ENCODE measurements at regions not wholly inside any gene's neighbourhood (a gene's known extent, or its start where the extent isn't known, plus 50 kb on each side); places are given as distances from the start of the nearest gene placed in this dataset.

DNA sequence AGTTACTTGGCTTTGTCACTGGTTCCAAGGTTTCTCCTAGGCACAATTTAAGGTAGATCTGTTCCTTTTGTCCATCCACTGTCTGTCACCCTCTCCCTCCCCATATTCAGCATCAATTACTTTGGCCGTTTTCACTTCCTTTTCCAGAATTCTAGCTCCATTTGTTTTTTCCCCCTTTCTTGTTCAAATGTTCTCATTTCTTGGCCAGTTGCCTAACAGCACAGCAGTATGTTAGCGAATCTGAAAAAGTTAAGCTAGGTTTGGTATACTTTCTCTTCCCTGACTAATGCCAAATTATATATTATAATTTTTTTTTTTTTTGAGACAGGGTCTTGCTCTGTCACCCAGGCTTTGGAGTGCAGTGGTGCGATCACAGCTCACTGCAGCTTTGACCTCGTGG is 409.1 kb upstream of the TEX13C start:
- no peak for TF ChIP-seq TAF1 (IDR thresholded peaks at IDR 0.05; ENCODE audit: borderline replicate concordance, insufficient read depth, low read length)
- TF ChIP-seq SIN3A (IDR thresholded peaks at IDR 0.05; ENCODE audit: borderline replicate concordance, insufficient read depth, low read length) = no peak
- TF ChIP-seq, protein P1, sequence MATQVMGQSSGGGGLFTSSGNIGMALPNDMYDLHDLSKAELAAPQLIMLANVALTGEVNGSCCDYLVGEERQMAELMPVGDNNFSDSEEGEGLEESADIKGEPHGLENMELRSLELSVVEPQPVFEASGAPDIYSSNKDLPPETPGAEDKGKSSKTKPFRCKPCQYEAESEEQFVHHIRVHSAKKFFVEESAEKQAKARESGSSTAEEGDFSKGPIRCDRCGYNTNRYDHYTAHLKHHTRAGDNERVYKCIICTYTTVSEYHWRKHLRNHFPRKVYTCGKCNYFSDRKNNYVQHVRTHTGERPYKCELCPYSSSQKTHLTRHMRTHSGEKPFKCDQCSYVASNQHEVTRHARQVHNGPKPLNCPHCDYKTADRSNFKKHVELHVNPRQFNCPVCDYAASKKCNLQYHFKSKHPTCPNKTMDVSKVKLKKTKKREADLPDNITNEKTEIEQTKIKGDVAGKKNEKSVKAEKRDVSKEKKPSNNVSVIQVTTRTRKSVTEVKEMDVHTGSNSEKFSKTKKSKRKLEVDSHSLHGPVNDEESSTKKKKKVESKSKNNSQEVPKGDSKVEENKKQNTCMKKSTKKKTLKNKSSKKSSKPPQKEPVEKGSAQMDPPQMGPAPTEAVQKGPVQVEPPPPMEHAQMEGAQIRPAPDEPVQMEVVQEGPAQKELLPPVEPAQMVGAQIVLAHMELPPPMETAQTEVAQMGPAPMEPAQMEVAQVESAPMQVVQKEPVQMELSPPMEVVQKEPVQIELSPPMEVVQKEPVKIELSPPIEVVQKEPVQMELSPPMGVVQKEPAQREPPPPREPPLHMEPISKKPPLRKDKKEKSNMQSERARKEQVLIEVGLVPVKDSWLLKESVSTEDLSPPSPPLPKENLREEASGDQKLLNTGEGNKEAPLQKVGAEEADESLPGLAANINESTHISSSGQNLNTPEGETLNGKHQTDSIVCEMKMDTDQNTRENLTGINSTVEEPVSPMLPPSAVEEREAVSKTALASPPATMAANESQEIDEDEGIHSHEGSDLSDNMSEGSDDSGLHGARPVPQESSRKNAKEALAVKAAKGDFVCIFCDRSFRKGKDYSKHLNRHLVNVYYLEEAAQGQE (IDR thresholded peaks at IDR 0.05; ENCODE audit: insufficient read depth in 1 of 2, low read depth in 2 of 2, low read length in 2 of 2) = no peak
- TF ChIP-seq POLR2AphosphoS5 (IDR thresholded peaks at IDR 0.05; ENCODE audit: low read depth, low read length) = no peak
- no peak for TF ChIP-seq FOXP2 (optimal IDR thresholded peaks at IDR 0.05; ENCODE audit: borderline replicate concordance, extremely low read depth, extremely low read length, insufficient read depth)

DNA sequence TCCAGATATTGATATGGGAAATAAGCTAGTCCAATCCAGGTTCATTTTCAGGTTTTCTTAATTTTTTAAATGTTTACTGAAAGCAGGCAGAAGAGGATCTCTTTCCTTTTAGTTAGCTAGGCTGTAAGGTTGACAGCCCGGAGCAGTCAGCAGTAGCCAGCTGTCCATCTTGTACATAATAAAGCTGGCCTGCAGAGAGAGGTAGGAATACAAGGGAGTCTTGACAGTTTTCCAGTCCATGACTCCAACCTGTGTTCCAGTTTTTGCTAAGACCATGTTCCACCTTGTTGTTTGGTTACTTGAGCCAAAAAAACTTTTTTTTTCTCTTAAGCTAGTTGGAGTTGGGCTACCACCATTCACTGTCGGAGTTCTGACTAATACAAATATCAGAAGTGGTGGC is 402.7 kb upstream of the TEX13C start:
- TF ChIP-seq POLR2AphosphoS5 (IDR thresholded peaks at IDR 0.05; ENCODE audit: low read depth, low read length) (no peak), SIN3A (IDR thresholded peaks at IDR 0.05; ENCODE audit: borderline replicate concordance, insufficient read depth, low read length) (no peak), FOXP2 (optimal IDR thresholded peaks at IDR 0.05; ENCODE audit: borderline replicate concordance, extremely low read depth, extremely low read length, insufficient read depth) (no peak), TAF1 (IDR thresholded peaks at IDR 0.05; ENCODE audit: borderline replicate concordance, insufficient read depth, low read length) (no peak)
- TF ChIP-seq, protein P1 (IDR thresholded peaks at IDR 0.05; ENCODE audit: insufficient read depth in 1 of 2, low read depth in 2 of 2, low read length in 2 of 2) = no peak

DNA sequence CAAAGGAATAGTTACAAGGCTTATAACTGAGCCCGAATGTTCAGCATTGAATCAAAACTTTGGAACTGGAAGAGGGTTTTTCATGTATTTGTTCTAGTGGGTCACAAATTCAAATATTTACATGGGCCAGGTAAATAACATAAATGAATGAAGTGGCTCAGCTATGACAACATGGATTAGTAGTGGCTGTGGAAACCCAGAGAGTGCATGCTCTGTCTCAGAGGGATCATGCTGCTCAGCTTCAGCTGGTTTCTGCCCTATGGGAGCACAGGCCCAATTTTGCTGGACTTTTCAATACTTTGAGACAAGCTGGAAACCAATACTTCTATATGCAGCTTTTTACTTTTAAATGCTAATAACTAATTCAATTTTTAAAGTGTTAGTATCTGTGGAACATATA is 394.0 kb upstream of the TEX13C start:
- TF ChIP-seq POLR2AphosphoS5 (IDR thresholded peaks at IDR 0.05; ENCODE audit: low read depth, low read length) (no peak), TAF1 (IDR thresholded peaks at IDR 0.05; ENCODE audit: borderline replicate concordance, insufficient read depth, low read length) (no peak), FOXP2 (optimal IDR thresholded peaks at IDR 0.05; ENCODE audit: borderline replicate concordance, extremely low read depth, extremely low read length, insufficient read depth) (no peak), SIN3A (IDR thresholded peaks at IDR 0.05; ENCODE audit: borderline replicate concordance, insufficient read depth, low read length) (no peak)
- TF ChIP-seq, protein P1 (IDR thresholded peaks at IDR 0.05; ENCODE audit: insufficient read depth in 1 of 2, low read depth in 2 of 2, low read length in 2 of 2) = no peak

DNA sequence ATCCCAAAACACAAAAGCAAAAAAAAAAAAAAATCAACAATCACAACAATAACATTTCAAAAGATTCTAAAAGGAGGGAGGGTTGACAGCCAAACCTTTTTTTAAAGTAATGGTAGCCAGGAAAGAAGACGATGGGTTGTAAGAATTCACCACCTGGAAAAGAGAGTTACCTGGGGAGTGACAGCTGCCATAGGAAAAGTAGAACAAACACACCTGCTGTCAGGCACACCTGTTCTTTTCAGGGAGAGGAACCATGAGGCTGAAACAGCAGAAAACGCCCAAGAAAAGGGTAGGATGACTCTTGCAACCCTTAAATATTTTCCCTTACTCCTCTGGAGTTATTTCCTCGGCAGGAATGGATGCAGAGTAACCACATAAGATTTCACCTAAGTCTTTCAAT is 388.4 kb upstream of the TEX13C start:
- TF ChIP-seq SIN3A (IDR thresholded peaks at IDR 0.05; ENCODE audit: borderline replicate concordance, insufficient read depth, low read length) (no peak), POLR2AphosphoS5 (IDR thresholded peaks at IDR 0.05; ENCODE audit: low read depth, low read length) (no peak), FOXP2 (optimal IDR thresholded peaks at IDR 0.05; ENCODE audit: borderline replicate concordance, extremely low read depth, extremely low read length, insufficient read depth) (no peak), TAF1 (IDR thresholded peaks at IDR 0.05; ENCODE audit: borderline replicate concordance, insufficient read depth, low read length) (no peak)
- TF ChIP-seq, protein P1 (IDR thresholded peaks at IDR 0.05; ENCODE audit: insufficient read depth in 1 of 2, low read depth in 2 of 2, low read length in 2 of 2) = no peak

DNA sequence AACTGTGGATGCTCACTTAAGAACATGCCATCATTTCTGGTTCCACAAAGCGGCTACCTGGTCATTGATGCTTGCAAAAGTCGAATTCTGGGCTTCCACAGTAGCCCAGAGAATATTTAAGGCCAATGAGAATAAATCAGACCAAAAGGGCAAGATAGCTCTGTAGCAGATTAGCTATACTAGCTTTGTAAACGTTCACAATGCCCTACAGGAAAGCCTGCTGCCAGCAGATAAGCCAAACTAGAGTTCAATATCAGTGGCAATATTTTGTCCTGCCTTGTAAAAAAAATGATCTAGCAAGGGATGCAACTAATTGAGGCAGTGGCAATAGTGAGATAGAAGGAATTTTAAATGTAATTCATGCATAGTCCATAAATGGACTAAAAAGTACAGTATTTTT is 387.7 kb upstream of the TEX13C start:
- no peak for TF ChIP-seq SIN3A (IDR thresholded peaks at IDR 0.05; ENCODE audit: borderline replicate concordance, insufficient read depth, low read length)
- TF ChIP-seq, protein P1 (IDR thresholded peaks at IDR 0.05; ENCODE audit: insufficient read depth in 1 of 2, low read depth in 2 of 2, low read length in 2 of 2) = no peak
- no peak for TF ChIP-seq FOXP2 (optimal IDR thresholded peaks at IDR 0.05; ENCODE audit: borderline replicate concordance, extremely low read depth, extremely low read length, insufficient read depth)
- no peak for TF ChIP-seq TAF1 (IDR thresholded peaks at IDR 0.05; ENCODE audit: borderline replicate concordance, insufficient read depth, low read length)
- TF ChIP-seq POLR2AphosphoS5 (IDR thresholded peaks at IDR 0.05; ENCODE audit: low read depth, low read length) = no peak
